Omental fat pad (tissue), 3 donors: ENCODE measurements at regions not wholly inside any gene's neighbourhood (a gene's known extent, or its start where the extent isn't known, plus 50 kb on each side); places are given as distances from the start of the nearest gene placed in this dataset.

ENCODE experiments used
- ATAC-seq: fragments of 150-250 bp; one replicate; pipeline ENCODE4 v1.9.1; 2016; ENCODE audit warnings: mild to moderate bottlenecking, moderate library complexity; ENCODE audit not compliant: low FRiP score
- DNase-seq: peaks from one replicate; pipeline ENCODE4 v3.0.0-alpha.2; 2019; ENCODE audit warnings: low spot score
- CTCF ChIP-seq, 3 donors: fragments of 450-650 bp; IDR thresholded peaks; one replicate each; pipeline ENCODE4 v1.5.1; 2016 to 2017; ENCODE audit warnings: antibody characterized with exemption in 3 of 3, mild to moderate bottlenecking in 3 of 3, moderate library complexity in 2 of 3

DNA sequence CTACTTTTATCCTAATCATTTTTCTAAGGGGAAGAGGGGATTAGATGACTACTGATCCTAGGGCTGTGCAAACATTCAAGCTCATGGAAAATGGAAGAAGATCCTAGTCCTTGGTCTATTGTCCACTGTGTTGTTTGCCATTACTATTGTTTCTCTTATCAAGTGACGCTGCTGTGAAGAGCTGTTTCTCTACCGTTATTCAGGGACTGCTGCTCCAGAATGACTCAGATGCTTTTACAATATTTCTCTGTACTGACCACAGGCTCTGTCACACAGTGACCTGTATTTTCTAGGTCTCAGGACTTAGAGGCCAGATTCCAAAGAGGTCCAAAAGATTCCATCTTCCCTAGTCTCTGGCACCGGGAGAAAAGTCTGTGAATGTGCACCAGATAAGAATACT lies 159.5 kb upstream of the CHD1 start:
- DNase-seq = no peak
- no peak for ATAC-seq
- TF ChIP-seq CTCF (IDR thresholded peaks at IDR 0.05) = no peak

GRCh38 chr5:99083197-99083596 lies 154.4 kb upstream of the CHD1 start:
- DNase-seq = no peak
- TF ChIP-seq CTCF (IDR thresholded peaks at IDR 0.05) = no peak
- no peak for ATAC-seq

GRCh38 chr5:99081711-99082110 lies 152.9 kb upstream of the CHD1 start:
- ATAC-seq = no peak
- no peak for TF ChIP-seq CTCF (IDR thresholded peaks at IDR 0.05)
- DNase-seq = no peak

- DNase-seq (no peak), ATAC-seq (no peak)
- TF ChIP-seq CTCF (IDR thresholded peaks at IDR 0.05) = no peak
Measured at GRCh38 chr5:99076723-99077640, 148.2 kb upstream of the CHD1 start.

DNA sequence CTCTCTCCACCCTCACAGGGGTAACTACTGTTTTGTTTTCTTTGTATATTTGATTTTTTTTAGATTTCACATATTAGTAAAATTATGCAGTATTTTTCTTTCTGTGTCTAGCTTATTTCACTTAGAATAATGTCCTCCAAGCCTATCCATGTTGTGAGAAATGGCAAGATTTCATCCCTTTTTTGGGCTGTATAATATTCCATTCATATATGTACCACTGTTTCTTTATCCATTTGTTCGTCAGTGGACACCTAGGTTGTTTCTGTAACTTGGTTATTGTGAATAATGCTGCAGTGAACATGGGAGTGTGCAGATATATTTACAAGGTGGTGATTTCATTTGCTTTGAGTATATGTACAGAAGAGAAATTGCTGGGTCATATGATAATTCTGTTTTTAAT lies 144.0 kb upstream of the CHD1 start:
- no peak for DNase-seq
- ATAC-seq = no peak
- TF ChIP-seq CTCF (IDR thresholded peaks at IDR 0.05) = no peak

DNA sequence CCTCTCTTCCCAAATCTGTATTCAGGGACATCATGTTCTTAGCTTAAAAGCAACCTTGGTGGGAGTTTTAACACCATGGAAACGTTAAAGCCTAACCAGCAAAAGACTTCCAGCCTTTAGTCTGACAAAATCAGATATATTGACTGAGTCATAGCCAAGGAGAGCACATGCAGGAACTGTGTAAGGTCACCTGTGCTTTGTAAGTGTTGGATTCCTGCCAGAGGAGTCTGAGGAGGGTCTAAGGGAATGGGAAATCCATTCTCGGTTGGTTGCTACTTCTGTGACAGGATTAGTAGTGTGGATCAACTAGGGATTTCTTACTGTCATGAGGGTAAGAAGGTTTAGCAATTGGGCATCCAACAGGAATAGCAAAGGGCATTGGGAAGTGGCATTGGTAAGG lies 142.0 kb upstream of the CHD1 start:
- no peak for ATAC-seq
- DNase-seq = no peak
- no peak for TF ChIP-seq CTCF (IDR thresholded peaks at IDR 0.05)

DNA sequence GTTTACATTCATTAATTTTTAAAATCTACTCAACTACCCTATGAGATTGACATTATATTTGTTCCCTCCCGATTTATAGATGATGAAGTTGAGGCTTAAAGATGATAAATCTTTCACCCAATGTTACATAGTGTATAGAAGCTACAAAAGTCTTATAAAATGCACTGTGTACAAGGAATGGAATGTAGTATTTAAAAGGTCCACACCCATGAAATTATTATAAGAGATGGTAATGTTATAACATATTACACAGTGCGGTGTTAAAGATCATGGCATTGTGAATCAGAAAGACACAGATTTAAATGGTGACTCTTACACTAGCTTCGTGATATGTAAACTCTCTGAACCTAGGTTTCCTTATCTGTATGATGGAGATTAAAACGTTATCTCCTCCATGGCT lies 141.6 kb upstream of the CHD1 start:
- no peak for DNase-seq
- no peak for ATAC-seq
- TF ChIP-seq CTCF (IDR thresholded peaks at IDR 0.05) = no peak
